Choroid plexus epithelial cell (primary cell): ENCODE measurements at regions not wholly inside any gene's neighbourhood (a gene's known extent, or its start where the extent isn't known, plus 50 kb on each side); places are given as distances from the start of the nearest gene placed in this dataset.

Source experiments
- DNase-seq: peaks from one replicate; pipeline ENCODE4 v3.0.0-alpha.2; 2010; ENCODE audit warnings: low read depth
- H3K4me3 ChIP-seq: 2 replicates; pipeline ENCODE4 v1.5.1; 2011; ENCODE audit warnings: low read depth, mild to moderate bottlenecking, control low read depth, low read length, moderate library complexity
- TF ChIP-seq, protein P1 (sequence below): conservative IDR thresholded peaks from 2 replicates; pipeline ENCODE4 v1.5.1; 2011; ENCODE audit warnings: low read depth, mild to moderate bottlenecking, control low read depth, inconsistent platforms, low read length, moderate library complexity

DNA sequence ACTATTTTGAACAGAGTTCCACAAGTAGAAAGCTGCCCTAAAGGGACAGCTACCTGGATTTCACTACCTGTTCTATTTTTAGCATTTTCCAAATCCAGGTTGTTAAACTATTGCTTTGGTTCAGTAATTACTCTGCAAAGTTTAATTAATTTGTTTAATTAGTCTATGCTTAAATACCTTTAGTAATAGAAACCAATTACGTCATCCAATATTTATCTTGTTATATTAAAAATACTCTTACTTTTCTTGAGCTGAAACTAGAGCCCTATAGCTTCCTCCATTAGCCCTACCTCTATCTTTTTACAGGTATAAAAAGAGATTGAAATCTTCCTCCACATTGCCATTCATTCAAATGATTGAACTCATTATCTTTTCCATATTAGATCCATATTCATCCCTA, 514.6 kb downstream of the DSC3 start:
- no peak overlapping the region for H3K4me3 ChIP-seq
- DNase-seq, result no peak
- TF ChIP-seq, protein P1, sequence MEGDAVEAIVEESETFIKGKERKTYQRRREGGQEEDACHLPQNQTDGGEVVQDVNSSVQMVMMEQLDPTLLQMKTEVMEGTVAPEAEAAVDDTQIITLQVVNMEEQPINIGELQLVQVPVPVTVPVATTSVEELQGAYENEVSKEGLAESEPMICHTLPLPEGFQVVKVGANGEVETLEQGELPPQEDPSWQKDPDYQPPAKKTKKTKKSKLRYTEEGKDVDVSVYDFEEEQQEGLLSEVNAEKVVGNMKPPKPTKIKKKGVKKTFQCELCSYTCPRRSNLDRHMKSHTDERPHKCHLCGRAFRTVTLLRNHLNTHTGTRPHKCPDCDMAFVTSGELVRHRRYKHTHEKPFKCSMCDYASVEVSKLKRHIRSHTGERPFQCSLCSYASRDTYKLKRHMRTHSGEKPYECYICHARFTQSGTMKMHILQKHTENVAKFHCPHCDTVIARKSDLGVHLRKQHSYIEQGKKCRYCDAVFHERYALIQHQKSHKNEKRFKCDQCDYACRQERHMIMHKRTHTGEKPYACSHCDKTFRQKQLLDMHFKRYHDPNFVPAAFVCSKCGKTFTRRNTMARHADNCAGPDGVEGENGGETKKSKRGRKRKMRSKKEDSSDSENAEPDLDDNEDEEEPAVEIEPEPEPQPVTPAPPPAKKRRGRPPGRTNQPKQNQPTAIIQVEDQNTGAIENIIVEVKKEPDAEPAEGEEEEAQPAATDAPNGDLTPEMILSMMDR, result no peak

DNA sequence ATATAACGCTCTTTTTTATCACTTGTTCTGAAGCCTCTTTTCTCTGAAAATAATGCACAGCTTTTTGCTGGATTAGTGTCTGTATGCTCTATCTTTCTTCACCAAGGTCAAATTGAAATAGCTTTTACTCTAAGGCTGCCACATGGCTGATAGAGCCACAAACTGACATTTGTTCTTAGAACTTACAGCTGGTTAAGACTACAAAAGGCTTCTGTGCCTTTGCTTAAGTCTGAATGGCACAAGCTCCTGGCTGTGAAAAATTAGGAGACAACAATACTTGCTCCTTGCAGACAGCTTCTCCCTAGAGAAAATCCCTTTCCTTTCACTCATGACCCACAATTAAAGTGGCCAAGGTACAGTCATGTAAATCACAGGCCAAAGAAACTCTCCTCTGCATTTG, 515.3 kb downstream of the DSC3 start:
- TF ChIP-seq, protein P1, result no peak
- no peak for DNase-seq
- no peak overlapping the region for H3K4me3 ChIP-seq

DNA sequence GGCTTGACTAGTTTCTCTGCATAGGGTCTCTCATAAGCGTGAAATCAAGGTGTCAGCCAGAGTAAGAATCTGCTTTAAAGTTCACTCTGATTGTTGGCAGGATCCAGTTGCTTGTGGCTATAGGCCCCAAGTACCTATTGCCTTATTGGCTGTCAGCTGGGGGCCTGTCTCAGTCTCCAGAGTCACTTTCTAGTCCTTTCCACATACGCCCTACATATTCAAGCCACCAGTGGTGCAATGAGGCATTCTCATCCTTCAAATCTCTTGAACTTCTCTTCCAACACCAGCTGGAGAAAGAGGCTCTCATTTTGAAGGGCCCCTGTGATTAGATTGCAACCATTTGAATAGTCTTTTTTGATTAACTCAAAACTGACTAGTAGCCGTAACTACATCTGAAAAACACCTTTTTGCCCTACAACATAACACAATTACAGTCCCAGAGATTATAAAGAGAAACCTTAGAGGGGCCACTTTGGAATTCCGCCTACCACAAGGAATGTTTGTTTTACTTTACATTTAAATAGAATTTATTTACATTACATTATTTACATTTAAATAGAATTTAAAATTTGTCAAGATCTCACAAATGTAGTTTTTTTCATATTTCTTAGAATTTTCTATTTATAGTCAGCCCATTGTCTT, 520.1 kb downstream of the DSC3 start:
- no peak for DNase-seq
- TF ChIP-seq, protein P1, result no peak
- H3K4me3 ChIP-seq, result no peak overlapping the region

DNA sequence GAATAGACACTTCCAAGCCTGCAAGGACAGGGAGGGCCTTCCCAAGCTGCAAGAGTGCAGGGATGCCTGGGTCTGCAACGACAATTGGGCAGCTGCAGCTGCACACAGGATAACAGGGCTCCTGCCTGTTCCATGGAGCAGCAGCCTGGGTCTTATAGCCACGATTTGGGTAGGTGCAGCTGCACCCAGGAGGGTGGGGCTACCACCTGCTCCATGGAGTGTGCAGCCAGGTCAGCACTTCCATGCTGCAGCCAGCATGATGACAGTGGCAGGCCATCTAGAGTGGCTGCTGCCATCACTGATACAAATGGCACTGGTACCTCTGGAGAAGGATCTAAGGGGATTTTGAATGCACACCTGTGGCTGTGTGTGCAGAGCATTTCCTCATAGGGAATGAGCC, 528.5 kb downstream of the DSC3 start:
- no peak for DNase-seq
- TF ChIP-seq, protein P1, result no peak

DNA sequence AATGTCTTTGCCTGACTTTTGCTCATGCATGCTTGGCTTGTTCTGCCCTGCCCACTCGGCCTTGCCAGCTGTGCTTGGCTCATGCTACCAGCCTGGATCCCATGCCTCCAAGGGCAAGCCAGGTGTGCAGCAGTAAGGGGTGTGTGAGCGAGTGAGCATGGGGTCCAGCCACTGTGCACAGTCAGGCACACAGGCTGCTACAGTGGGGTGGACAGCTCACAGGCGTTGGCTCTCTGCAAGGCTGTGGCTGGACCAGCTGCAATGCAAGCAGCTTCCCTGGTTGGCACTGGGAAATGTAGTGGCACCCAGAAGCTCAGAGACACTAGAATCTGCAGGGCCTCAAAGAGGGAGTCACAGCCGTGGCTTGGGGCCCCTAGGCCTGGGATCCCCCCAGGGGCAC, 529.7 kb downstream of the DSC3 start:
- no peak for DNase-seq
- TF ChIP-seq, protein P1, result no peak
- H3K4me3 ChIP-seq, result no peak overlapping the region

More for the DNA sequence above, 528.5 kb downstream of the DSC3 start:
- no peak overlapping the region for H3K4me3 ChIP-seq

DNA sequence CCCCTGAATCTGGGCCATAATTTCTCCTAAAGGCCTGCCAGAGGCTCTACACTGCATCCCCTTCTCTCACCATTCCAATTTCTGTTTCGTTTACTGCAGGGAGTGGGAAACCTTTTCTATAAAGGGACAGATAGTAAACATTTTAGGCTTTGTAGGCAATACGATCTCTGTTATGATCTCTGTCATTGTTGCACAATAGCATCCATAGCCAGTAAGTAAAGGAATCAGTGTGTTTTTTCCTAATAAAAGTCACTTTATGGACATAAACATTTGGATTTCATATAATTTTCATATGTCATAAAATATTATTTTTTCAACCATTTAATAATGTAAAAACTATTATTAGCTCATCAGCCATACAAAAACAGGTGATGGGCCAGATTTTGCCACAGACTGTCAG, 531.7 kb downstream of the DSC3 start:
- H3K4me3 ChIP-seq, result no peak overlapping the region
- TF ChIP-seq, protein P1, result no peak
- DNase-seq, result no peak

DNA sequence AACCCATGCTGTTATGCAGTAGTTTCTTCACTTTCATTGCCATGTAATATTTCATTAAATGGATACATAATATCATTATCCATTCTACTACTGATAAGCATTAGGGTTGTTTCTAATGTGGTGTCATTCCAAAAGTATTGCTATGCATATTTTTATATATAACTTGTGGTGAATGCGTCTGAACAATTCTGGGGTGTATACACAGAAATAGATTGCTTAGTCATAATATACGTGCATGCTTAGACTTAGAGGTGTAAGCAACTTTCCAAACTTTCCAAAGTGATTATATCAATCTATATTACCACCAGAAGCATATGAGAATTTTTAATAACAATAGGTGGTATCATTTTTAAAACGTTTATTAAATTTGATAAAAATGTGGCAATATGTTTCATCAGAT, 540.9 kb downstream of the DSC3 start:
- TF ChIP-seq, protein P1, result no peak
- DNase-seq, result no peak
- H3K4me3 ChIP-seq, result no peak overlapping the region
